ENCODE measurements at regions not wholly inside any gene's neighbourhood (a gene's known extent, or its start where the extent isn't known, plus 50 kb on each side); places are given as distances from the start of the nearest gene placed in this dataset.

DNA sequence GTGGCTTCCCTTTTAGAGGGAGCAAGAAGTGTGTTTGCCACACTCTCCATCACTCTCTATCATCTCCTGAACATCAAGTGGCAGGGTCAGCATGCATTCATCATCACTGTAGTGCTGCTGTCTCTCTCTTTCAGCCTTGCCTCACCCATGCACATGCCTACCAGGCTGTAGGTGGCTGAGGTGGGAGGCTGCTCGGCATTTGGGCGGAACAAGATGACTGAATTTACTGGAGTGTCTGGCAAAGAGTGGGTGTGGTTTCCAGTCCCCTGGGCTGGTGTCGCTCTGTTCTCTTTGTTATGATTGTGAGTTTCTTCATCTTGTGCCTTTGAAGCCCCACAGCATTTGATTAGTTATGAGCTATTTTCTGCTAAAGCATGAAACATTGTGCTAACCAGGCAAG is 541.9 kb upstream of the EEF2KMT start:
- TF ChIP-seq, protein P1, sequence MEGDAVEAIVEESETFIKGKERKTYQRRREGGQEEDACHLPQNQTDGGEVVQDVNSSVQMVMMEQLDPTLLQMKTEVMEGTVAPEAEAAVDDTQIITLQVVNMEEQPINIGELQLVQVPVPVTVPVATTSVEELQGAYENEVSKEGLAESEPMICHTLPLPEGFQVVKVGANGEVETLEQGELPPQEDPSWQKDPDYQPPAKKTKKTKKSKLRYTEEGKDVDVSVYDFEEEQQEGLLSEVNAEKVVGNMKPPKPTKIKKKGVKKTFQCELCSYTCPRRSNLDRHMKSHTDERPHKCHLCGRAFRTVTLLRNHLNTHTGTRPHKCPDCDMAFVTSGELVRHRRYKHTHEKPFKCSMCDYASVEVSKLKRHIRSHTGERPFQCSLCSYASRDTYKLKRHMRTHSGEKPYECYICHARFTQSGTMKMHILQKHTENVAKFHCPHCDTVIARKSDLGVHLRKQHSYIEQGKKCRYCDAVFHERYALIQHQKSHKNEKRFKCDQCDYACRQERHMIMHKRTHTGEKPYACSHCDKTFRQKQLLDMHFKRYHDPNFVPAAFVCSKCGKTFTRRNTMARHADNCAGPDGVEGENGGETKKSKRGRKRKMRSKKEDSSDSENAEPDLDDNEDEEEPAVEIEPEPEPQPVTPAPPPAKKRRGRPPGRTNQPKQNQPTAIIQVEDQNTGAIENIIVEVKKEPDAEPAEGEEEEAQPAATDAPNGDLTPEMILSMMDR (tag by site-specific recombination; IDR thresholded peaks at IDR 0.05): no peak
- TF ChIP-seq FEZF1 (tag by site-specific recombination; IDR thresholded peaks at IDR 0.05): no peak
- TF ChIP-seq PRDM10 (tag by site-specific recombination; IDR thresholded peaks at IDR 0.05): no peak
- no peak for TF ChIP-seq BCL11A (tag by site-specific recombination; IDR thresholded peaks at IDR 0.05; ENCODE audit: low read depth)
- TF ChIP-seq, protein P2, sequence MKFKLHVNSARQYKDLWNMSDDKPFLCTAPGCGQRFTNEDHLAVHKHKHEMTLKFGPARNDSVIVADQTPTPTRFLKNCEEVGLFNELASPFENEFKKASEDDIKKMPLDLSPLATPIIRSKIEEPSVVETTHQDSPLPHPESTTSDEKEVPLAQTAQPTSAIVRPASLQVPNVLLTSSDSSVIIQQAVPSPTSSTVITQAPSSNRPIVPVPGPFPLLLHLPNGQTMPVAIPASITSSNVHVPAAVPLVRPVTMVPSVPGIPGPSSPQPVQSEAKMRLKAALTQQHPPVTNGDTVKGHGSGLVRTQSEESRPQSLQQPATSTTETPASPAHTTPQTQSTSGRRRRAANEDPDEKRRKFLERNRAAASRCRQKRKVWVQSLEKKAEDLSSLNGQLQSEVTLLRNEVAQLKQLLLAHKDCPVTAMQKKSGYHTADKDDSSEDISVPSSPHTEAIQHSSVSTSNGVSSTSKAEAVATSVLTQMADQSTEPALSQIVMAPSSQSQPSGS (tag by site-specific recombination; IDR thresholded peaks at IDR 0.05; ENCODE audit: low read depth): no peak
- no peak for TF ChIP-seq ZNF670 (tag by site-specific recombination; IDR thresholded peaks at IDR 0.05; ENCODE audit: low read depth)
- no peak for TF ChIP-seq ZEB2 (tag by site-specific recombination; IDR thresholded peaks at IDR 0.05)
- TF ChIP-seq, protein P3, sequence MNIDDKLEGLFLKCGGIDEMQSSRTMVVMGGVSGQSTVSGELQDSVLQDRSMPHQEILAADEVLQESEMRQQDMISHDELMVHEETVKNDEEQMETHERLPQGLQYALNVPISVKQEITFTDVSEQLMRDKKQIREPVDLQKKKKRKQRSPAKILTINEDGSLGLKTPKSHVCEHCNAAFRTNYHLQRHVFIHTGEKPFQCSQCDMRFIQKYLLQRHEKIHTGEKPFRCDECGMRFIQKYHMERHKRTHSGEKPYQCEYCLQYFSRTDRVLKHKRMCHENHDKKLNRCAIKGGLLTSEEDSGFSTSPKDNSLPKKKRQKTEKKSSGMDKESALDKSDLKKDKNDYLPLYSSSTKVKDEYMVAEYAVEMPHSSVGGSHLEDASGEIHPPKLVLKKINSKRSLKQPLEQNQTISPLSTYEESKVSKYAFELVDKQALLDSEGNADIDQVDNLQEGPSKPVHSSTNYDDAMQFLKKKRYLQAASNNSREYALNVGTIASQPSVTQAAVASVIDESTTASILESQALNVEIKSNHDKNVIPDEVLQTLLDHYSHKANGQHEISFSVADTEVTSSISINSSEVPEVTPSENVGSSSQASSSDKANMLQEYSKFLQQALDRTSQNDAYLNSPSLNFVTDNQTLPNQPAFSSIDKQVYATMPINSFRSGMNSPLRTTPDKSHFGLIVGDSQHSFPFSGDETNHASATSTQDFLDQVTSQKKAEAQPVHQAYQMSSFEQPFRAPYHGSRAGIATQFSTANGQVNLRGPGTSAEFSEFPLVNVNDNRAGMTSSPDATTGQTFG (tag by site-specific recombination; IDR thresholded peaks at IDR 0.05; ENCODE audit: borderline replicate concordance): no peak
- TF ChIP-seq, protein P4, sequence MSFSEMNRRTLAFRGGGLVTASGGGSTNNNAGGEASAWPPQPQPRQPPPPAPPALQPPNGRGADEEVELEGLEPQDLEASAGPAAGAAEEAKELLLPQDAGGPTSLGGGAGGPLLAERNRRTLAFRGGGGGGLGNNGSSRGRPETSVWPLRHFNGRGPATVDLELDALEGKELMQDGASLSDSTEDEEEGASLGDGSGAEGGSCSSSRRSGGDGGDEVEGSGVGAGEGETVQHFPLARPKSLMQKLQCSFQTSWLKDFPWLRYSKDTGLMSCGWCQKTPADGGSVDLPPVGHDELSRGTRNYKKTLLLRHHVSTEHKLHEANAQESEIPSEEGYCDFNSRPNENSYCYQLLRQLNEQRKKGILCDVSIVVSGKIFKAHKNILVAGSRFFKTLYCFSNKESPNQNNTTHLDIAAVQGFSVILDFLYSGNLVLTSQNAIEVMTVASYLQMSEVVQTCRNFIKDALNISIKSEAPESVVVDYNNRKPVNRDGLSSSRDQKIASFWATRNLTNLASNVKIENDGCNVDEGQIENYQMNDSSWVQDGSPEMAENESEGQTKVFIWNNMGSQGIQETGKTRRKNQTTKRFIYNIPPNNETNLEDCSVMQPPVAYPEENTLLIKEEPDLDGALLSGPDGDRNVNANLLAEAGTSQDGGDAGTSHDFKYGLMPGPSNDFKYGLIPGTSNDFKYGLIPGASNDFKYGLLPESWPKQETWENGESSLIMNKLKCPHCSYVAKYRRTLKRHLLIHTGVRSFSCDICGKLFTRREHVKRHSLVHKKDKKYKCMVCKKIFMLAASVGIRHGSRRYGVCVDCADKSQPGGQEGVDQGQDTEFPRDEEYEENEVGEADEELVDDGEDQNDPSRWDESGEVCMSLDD (tag by site-specific recombination; IDR thresholded peaks at IDR 0.05): no peak
- TF ChIP-seq ZBTB11 (tag by site-specific recombination; conservative IDR thresholded peaks at IDR 0.05; ENCODE audit: low read depth): no peak
- TF ChIP-seq ELK4 (IDR thresholded peaks at IDR 0.05; ENCODE audit: borderline replicate concordance, low read depth, low read length): no peak
- TF ChIP-seq, protein P5, sequence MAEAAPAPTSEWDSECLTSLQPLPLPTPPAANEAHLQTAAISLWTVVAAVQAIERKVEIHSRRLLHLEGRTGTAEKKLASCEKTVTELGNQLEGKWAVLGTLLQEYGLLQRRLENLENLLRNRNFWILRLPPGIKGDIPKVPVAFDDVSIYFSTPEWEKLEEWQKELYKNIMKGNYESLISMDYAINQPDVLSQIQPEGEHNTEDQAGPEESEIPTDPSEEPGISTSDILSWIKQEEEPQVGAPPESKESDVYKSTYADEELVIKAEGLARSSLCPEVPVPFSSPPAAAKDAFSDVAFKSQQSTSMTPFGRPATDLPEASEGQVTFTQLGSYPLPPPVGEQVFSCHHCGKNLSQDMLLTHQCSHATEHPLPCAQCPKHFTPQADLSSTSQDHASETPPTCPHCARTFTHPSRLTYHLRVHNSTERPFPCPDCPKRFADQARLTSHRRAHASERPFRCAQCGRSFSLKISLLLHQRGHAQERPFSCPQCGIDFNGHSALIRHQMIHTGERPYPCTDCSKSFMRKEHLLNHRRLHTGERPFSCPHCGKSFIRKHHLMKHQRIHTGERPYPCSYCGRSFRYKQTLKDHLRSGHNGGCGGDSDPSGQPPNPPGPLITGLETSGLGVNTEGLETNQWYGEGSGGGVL (tag by site-specific recombination; IDR thresholded peaks at IDR 0.05): no peak

All from HEK293 (cell line).